GM19438 (cell line): ENCODE measurements at regions not wholly inside any gene's neighbourhood (a gene's known extent, or its start where the extent isn't known, plus 50 kb on each side); places are given as distances from the start of the nearest gene placed in this dataset.
A peak's percentile ranks its signal among the peaks of the same experiment; 100 is the strongest.

Experiments
- ATAC-seq: cut with Tn5 transposase; IDR thresholded peaks from one replicate; pipeline ENCODE4 v1.9.1; 2021; ENCODE audit warnings: low read depth; ENCODE audit not compliant: unreplicated experiment

GRCh38 chr12:41778934-41779333 is 365.7 kb downstream of the GXYLT1 start:
- ATAC-seq = no peak

- ATAC-seq = no peak
These were observed 367.4 kb downstream of the GXYLT1 start for GRCh38 chr12:41777064-41777790.

GRCh38 chr12:41772478-41772877 is 372.2 kb downstream of the GXYLT1 start:
- ATAC-seq = no peak

DNA sequence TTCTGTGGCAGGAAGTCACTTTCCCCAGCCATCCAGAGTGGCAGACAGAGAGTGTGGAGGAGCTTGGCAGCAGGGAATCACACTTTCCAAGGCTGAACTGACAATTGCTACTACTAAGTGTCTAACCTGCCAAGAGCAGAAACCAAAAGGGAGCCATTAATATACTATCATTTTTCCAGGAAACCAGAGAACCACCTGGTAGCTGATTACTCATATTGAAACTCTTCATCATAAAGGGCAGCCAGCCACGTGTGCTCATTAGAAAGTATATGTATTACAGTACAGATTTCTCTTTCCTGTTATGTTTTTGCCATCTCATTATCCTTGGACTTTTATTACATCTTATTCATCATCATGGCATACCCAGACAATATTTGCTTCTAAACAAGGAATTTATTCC is 374.9 kb downstream of the GXYLT1 start:
- ATAC-seq = peak; percentile 89

DNA sequence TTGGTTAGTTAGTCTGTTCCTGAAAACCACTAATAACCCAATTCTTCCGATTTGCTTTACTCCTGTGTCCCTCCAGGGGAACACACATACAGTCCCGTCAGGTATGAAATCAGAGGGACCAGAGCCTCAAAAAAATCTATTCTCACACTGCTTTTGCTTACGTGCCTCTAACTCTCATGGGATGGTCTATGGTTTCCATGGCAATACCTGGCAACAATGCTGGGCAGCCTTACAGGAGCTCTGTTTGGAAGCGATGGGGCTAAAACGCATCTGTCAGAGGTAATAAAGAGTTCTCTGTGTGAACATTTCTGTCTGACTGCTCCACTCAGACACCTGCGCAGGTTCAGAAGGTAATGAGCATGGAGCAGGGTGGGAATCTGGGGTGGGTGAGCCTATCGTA is 376.2 kb downstream of the GXYLT1 start:
- ATAC-seq = no peak

GRCh38 chr12:41762691-41763090 is 382.0 kb downstream of the GXYLT1 start:
- ATAC-seq = no peak

DNA sequence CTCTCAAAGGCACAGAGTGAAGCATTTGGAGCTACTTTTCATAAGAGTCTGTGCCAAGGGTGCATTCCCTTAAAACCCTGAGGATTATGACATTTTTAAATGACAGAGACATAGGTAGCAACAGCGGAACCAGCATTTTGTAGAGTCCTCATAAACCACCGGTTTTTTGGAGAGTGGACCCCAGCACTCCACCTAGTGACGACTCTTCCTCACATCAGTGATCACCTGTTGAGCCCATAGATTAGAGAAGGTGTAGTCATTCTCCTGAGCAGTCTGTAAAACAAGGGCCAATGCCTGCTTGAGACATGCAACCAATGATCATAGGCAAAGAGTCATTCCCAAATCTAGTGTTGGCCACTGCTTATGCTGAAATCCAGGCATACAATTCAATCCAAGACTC is 399.1 kb downstream of the GXYLT1 start:
- no peak for ATAC-seq

DNA sequence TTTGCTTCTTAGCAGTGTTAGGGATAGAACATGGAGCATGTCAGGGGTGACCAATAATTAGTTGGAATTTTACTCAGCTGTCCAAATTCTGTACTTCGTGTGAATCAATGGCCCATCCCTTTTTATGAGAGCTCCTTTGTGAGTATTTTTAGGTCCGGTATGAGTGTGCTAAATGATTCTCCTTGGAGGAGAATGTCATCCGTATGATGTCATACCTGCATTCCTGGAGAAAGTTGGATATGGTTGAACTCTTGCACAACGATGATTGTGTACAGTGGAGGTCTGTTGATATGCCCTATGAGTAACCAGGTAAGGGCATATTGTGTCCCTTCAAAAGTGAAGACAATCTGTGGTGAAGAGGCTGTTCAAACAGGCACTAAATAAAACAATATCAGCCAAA is 400.8 kb downstream of the GXYLT1 start:
- no peak for ATAC-seq

GRCh38 chr12:41739066-41739465 is 405.6 kb downstream of the GXYLT1 start:
- ATAC-seq = no peak

- no peak for ATAC-seq
These were observed 407.3 kb downstream of the GXYLT1 start for GRCh38 chr12:41737423-41737822.

DNA sequence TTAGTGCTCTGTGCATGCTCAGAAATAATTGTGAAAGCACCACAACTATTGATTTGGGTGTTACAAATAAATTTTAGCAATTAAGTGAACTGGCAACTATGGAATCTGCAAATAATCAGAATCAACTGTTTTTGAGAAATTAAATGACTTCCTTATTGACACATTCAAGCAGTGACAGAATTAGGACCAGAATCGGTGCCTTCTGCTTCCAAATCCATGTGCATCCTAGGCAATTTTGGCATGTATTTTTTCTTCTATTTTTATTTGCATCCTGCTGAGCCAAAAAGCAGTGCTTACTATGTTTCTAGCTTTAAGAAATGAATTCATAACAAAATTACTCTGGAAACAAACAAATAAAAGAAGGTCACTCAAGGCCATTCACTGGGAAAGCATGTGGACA is 408.2 kb downstream of the GXYLT1 start:
- ATAC-seq = no peak

- ATAC-seq = no peak
These were observed 413.0 kb downstream of the GXYLT1 start for GRCh38 chr12:41731691-41732090.

GRCh38 chr12:41731061-41731460 is 413.6 kb downstream of the GXYLT1 start:
- ATAC-seq = no peak

- ATAC-seq = no peak
These were observed 420.5 kb downstream of the GXYLT1 start for GRCh38 chr12:41724216-41724615.

DNA sequence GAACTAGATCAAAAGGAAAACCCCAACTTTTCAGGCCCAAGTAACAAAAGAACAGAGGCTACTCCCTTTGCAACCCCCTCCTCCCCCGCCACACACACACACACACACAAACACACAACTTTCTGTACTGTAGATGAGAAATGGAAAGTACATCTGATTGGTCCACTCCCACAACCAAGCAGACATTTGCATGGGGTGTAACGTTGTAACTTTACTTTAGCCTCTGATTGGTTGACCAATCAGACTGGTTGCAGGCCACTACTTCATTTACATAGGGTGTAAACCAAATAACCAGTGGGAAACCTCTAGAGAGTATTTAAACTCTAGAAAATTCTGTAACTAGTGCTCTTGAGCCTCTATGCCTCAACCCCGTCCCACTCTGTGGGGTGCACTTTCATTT is 425.5 kb downstream of the GXYLT1 start:
- no peak for ATAC-seq

- ATAC-seq = no peak
These were observed 429.4 kb downstream of the GXYLT1 start for GRCh38 chr12:41715256-41715655.

- ATAC-seq = no peak
These were observed 435.0 kb downstream of the GXYLT1 start for GRCh38 chr12:41709463-41710285.

DNA sequence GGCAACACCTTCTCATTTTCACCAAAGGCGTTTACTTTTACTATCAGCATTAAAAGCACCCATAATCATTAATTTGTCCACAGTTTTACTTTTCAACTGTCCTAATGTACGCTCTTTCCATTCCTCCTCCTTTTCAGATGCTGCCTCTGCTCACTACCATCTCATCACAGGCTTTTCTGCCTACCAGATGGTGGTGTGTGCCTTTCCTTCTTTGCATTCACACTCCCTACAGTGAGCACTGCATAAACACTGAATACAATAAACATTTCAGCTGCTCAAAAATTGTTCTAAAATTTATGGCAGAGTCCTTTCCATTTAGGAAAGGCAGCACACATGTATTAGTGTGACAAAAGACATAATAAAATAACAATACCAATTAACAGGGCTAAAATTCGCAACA is 435.7 kb downstream of the GXYLT1 start:
- no peak for ATAC-seq

GRCh38 chr12:41706376-41706775 is 438.3 kb downstream of the GXYLT1 start:
- no peak for ATAC-seq

GRCh38 chr12:41701943-41702601 is 442.6 kb downstream of the GXYLT1 start:
- no peak for ATAC-seq

DNA sequence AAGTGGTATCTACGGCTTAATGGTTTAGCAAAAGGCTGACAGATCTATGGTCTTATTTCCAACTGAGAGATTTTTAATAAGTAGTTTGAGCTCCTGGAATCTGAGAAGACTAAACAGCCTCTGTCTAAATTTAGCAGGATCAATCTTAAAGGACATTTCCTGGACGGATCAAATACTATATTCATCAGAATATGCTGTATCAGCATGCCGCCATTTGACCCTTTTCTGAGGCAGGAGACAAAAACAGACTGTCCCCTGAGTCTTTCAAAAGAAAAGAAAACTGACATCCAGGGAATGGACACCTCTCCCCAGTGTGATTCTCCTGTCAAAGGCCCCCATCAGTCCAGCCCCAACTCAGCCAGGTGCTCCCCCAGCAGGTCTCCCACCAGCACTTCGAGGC is 443.7 kb downstream of the GXYLT1 start:
- no peak for ATAC-seq

- no peak for ATAC-seq
These were observed 445.0 kb downstream of the GXYLT1 start for GRCh38 chr12:41699658-41700057.
